GM08714 (cell line): ENCODE measurements at regions not wholly inside any gene's neighbourhood (a gene's known extent, or its start where the extent isn't known, plus 50 kb on each side); places are given as distances from the start of the nearest gene placed in this dataset.
"Not testable (repeated sequence)": the region's sequence is repeated elsewhere in the genome, so short reads cannot be mapped to it uniquely, and the experiment has no call there.

ENCODE experiments used
- H3K4me3 ChIP-seq: fragments of 200-500 bp; sonication (Bioruptor generic); 2 replicates; pipeline ENCODE4 v1.5.1; 2014; ENCODE audit warnings: mild to moderate bottlenecking, low read length, inconsistent platforms
- ZNF274 ChIP-seq: IDR thresholded peaks from 2 replicates; pipeline ENCODE4 v1.6.1; 2012; ENCODE audit warnings: mild to moderate bottlenecking, low read depth, low read length

DNA sequence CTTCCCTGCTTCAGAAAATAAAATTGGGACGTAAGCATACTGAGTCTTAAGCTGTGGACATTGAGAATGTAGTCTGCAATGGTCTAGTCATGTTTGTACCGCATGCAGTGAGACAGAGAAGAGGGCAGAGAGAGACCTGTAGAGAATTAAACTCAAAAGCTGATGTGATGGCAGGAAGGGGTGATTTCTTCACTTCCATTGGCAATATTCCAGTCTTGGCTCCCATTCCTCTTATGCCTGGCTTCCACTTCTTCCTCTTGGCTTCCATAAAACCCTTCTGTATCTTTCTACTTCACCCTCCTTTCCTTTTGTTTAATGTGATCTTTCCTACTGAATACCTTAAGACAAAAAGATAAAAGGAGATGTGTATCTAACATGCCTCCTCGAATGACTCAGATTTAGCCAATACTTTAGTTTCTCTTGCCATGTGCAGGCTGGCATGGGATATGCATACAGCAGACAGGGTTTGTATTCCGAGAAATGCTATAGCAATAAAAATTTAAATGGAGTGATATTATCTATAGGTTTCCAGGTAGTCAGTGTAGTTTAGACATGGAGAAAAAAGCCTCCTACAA is 423.1 kb upstream of the DYNLRB2 start:
- TF ChIP-seq ZNF274 = no peak

DNA sequence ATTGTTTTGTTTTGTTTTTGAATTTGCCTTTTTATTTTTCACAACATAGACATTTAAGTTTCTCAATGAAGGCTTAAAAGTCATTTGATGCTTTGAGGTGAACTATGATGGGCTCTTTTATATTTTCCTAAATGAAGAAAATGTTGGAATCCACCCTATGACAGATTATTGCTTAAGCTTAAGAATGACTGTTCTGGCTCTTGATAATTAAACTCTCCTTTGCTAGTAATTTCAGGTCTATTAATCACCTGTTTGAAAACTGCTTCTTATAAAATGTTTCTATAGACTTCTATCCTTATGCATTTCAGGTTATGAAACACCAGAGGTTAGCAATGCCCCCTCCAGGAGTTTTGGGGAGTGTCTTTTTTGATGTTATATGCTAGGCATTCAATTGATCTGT is 424.1 kb upstream of the DYNLRB2 start:
- H3K4me3 ChIP-seq = no peak overlapping the region

More for the DNA sequence above, 423.1 kb upstream of the DYNLRB2 start:
- H3K4me3 ChIP-seq = no peak overlapping the region

DNA sequence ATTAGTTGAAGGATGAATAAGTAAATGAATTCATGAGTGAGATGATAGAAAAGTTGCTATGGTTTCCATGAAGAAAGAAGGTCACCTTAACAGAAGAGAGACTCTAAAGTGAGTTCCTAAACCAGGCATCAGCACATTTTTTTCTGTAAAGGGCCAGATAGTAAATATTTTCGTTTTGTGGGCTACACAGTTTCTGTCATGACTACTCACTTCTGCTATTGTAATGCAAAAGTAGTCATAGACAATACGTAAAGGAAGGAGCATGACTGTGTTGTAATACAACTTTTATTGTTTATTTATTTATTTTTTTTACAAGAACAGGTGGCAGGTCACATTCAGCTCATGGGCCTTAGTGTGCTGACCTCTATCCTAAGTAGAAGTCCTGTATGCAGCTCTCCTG is 426.1 kb upstream of the DYNLRB2 start:
- no peak overlapping the region for H3K4me3 ChIP-seq
- TF ChIP-seq ZNF274 = no peak

More for the DNA sequence above, 424.1 kb upstream of the DYNLRB2 start:
- no peak for TF ChIP-seq ZNF274

DNA sequence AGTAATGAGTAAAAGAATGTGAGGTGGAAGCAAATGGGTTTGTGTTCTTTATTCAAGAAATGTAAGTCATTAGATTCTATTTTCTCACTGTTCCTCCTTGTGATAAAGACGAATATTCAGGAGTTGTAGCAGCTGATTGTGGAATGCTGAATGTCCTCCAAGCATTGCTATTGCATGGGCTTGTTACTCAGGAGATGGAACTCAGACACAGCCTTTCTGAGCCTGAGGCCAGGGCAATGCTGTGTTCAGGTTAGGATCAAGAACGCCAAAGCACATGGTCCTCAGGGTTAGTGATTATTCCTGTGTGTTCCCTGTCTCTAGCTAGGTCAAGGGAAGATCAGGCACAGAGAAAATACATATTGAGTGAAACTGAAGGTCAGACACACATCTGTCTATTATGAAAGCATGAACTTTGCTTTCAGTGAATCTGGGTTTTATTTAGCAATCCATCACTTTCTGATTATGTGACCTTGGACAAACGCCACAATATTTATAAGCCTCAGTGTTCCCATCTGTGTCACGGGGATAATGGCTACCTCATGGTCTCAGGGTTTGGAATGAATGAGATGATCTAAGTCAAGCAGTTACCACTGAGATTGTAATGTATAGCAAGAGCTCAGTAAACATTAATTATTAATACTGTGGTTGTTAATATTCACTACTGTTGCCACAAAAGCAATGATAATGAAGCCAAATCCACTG is 426.8 kb upstream of the DYNLRB2 start:
- TF ChIP-seq ZNF274 = no peak
- H3K4me3 ChIP-seq = no peak overlapping the region

DNA sequence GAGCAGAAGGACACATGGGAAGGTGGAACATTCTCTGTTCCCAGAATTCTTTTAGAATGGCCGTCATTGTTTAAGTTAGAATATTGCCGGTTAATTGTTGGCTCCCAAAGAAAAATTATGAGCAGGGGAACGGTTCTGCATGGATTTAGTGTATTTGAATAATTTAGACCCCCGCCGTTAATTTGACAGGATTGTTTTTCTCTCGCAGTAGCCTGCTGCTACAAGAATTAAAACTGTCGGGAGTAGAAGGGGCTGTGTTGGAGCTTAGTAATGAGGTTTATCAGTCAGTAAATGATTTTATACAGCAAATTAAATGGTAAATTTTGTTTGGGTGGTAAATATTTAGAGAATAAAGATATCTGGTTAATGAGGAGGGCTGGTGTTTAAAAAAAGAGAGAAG is 431.2 kb upstream of the DYNLRB2 start:
- TF ChIP-seq ZNF274 = no peak

DNA sequence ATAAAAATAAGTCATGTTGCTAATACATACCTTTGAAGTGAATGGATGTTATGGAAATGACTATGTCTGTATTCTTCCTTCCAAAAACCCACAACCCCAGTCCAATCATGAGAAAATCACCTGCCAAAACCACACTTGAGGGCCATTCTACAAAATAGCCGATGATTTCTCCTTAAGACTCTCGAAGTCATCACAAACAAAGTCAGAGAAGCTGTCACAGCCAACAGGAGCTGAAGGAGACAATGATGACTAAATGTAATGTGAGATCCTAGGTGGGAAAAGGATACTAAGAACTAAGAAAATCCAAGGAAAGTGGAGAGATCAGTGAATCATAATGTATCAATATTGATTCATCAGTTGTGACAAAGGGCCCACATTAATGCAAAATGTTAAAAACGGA is 432.9 kb upstream of the DYNLRB2 start:
- no peak overlapping the region for H3K4me3 ChIP-seq
- TF ChIP-seq ZNF274 = no peak

More for the DNA sequence above, 431.2 kb upstream of the DYNLRB2 start:
- H3K4me3 ChIP-seq = no peak overlapping the region

DNA sequence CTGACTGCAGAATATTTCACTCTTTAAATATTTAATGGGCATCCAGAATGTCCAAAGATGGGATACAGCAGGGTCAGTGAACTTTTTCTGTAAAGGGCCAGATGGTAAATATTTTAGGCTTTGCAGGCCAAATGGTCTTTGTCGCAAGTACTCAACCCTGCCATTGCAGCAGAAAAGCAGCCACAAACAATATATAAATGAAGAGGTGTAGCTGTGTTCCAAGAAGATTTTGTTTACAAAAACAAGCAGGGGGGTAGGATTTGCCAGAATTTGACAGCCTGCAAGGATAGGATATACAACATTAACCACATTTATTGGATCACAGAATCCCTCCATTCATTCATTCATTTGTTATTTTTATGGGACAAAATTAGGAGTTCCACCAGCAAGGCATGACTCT is 435.0 kb upstream of the DYNLRB2 start:
- no peak overlapping the region for H3K4me3 ChIP-seq
- TF ChIP-seq ZNF274 = no peak

DNA sequence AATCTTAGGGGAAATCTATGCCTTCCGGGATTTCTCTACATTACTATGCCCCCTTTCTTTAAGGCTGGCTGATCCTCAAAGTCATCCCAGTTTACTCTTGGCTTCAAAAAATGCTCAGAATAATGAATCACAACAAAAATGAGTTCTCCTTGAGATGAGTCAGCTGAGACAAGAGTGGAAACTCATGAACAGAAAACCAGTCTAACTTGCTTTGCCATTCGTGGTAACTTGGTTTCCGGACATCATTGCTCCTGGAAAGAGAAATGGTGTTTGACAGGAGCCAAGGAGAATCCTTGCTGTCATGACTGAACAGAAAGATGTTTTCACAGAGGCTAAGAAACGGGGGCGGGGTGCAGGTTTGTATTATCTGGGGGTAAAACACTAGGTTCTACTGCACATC is 435.6 kb upstream of the DYNLRB2 start:
- no peak overlapping the region for H3K4me3 ChIP-seq
- no peak for TF ChIP-seq ZNF274

DNA sequence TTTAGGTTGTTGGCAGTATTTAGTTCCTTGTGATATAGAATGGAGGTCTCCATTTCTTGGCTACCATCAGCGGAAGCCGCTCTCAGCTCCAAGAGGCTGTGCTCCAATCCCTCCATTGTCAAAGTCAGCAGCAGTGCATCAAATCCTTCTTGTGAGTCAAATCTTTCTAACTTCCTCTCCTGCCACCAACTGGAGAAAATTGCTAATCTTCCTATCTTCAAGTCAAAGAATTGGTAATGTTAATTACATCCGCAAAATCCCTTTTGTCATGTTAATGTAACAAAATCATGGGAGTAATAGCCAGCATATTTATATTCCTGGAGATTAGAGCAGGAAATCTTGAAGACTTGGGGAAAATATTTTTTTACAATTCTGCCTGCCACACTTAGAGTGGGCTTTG is 436.4 kb upstream of the DYNLRB2 start:
- H3K4me3 ChIP-seq = no peak overlapping the region
- TF ChIP-seq ZNF274 = no peak

DNA sequence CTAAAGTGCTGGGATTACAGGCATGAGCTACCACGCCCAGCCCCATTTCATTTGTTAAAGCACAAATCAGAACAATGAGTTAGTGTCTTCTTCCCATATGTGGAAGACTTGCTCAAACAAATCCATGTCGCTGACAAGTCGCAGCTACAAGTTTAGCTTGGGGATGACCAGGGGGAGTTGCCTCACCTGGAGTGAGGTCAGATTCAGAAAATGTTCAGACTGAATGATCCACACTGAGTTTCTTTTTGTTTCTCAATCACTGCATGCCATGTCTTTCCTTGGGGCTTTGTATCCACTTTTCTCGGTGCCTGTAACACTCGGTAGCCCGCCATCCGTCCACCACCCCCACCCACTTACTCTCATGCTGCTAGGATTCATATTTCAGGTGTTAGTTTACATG is 437.3 kb upstream of the DYNLRB2 start:
- no peak overlapping the region for H3K4me3 ChIP-seq
- TF ChIP-seq ZNF274 = no peak

DNA sequence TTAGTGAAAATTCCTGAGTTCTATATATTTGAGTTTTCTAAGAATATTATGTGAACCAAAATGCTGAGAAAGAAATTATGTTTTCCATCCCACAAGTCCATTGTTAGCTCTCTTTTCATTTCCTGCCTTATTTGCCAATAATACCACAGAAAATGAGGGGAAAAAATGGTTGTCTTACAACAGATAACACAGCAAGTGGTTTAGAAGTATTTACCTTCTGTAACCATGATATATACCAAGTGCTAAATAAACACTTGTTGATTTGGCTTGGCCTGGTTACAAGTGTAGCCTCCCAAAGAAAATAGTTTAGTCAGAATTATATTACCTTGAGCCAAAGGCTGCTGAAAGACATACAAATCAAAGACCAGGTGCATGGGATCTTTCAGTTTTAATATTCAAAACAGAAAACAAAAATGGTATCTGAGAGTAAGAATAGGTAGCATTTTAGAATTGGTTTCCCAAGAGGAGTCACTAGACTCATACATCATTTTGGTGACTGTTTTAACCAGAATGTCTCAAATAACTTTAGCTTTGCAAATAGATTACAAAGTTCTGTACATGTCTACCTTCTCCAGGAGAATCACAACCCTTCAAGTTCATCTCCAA is 439.8 kb upstream of the DYNLRB2 start:
- H3K4me3 ChIP-seq = no peak overlapping the region
- no peak for TF ChIP-seq ZNF274

DNA sequence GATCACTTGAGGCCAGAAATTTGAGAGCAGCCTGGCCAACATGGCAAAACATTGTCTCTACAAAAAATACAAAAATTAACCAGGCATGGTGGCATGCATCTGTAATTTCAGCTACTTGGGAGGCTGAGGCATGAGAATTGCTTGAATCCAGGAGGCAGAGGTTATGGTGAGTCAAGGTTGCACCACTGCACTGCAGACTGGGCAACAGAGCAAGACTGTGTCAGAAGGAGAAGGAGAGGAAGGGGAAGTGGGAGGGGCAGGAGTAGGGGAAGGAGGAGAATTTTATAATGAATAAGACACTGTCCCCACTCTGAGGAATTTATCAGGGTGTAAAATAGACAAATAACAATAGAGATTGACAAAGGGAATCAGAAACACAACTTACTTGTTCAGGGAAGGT is 440.6 kb upstream of the DYNLRB2 start:
- H3K4me3 ChIP-seq = no peak overlapping the region
- TF ChIP-seq ZNF274 = no peak

DNA sequence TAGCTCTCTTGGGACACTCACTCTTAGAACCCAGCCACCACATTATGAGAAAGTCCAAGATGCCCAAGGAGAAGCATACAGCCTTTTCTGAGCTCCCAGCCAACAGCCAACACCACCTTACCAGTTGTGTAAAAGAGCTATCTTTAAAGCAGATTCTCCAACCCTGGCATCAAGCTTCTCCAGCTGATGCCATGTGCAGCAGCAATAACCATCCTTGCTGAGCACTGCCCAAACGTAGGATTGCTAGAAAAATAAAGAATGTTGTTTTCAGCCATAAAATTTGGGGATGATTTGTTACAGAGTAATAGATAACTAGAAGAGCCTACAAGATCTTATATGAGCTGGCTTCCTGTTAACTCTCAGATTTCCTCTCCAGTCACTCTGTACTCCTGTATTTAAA is 443.7 kb upstream of the DYNLRB2 start:
- no peak overlapping the region for H3K4me3 ChIP-seq
- TF ChIP-seq ZNF274 = no peak

DNA sequence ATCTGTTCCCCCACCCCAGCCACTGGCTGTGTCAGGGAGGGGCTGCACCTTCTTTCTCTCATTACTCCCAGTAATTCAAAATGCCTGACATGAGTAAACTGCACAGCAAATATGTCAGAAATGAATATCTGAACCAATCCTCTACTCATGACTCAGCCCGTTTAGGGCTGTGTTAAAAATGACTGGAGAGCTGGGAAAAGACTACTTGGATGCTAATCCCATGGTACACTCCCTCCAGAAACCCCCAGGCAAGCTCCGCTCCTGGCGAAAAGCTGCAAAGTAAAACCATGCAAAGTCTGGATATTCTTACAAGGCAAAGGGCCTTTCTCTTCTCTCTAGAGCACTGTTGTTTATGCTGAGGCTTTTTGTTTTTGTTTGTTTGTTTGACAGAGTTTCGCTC is 448.1 kb upstream of the DYNLRB2 start:
- TF ChIP-seq ZNF274 = no peak
- no peak overlapping the region for H3K4me3 ChIP-seq

DNA sequence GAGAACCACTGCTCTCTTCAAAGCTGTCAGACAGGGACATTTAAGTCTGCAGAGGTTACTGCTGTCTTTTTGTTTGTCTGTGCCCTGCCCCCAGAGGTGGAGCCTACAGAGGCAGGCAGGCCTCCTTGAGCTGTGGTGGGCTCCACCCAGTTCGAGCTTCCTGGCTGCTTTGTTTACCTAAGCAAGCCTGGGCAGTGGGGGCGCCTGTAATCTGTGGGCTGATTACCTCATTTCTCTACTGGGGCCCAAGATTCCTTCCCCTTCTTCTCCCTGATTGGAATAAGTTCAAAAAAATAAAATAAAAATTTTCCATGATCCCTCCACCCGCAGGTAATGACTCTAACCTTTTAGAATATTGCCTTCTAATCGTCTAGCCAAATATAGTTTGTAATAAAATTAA is 449.3 kb upstream of the DYNLRB2 start:
- H3K4me3 ChIP-seq = not testable (repeated sequence)
